ENCODE measurements at regions not wholly inside any gene's neighbourhood (a gene's known extent, or its start where the extent isn't known, plus 50 kb on each side); places are given as distances from the start of the nearest gene placed in this dataset.

- TF ChIP-seq, protein P1, sequence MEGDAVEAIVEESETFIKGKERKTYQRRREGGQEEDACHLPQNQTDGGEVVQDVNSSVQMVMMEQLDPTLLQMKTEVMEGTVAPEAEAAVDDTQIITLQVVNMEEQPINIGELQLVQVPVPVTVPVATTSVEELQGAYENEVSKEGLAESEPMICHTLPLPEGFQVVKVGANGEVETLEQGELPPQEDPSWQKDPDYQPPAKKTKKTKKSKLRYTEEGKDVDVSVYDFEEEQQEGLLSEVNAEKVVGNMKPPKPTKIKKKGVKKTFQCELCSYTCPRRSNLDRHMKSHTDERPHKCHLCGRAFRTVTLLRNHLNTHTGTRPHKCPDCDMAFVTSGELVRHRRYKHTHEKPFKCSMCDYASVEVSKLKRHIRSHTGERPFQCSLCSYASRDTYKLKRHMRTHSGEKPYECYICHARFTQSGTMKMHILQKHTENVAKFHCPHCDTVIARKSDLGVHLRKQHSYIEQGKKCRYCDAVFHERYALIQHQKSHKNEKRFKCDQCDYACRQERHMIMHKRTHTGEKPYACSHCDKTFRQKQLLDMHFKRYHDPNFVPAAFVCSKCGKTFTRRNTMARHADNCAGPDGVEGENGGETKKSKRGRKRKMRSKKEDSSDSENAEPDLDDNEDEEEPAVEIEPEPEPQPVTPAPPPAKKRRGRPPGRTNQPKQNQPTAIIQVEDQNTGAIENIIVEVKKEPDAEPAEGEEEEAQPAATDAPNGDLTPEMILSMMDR (IDR thresholded peaks at IDR 0.05) = no peak
- TF ChIP-seq SIN3A (IDR thresholded peaks at IDR 0.05; ENCODE audit: borderline replicate concordance, insufficient read depth, low read depth, low read length) (no peak), POLR2AphosphoS5 (IDR thresholded peaks at IDR 0.05; ENCODE audit: low read depth, low read length) (no peak)
Observed at GRCh38 chr7:16099302-16099849, 322.0 kb downstream of the CRPPA start.

All from Panc1 (cell line).